ENCODE measurements at regions not wholly inside any gene's neighbourhood (a gene's known extent, or its start where the extent isn't known, plus 50 kb on each side); places are given as distances from the start of the nearest gene placed in this dataset.
A peak's percentile ranks its signal among the peaks of the same experiment; 100 is the strongest.

GRCh38 chr3:105987809-105988208 lies 119.0 kb upstream of the CBLB start:
- TF ChIP-seq CTCF (IDR thresholded peaks at IDR 0.05; ENCODE audit: insufficient read depth, low read depth, low read length): no peak
- H3K4me3 ChIP-seq (ENCODE audit: low read depth, low read length): no peak overlapping the region
- no peak for DNase-seq (ENCODE audit: low read depth)

- DNase-seq (ENCODE audit: low read depth): no peak
- no peak overlapping the region for H3K4me3 ChIP-seq (ENCODE audit: low read depth, low read length)
- no peak for TF ChIP-seq CTCF (IDR thresholded peaks at IDR 0.05; ENCODE audit: insufficient read depth, low read depth, low read length)
Observed at GRCh38 chr3:105988540-105989212, 119.9 kb upstream of the CBLB start.

GRCh38 chr3:105996781-105997180 lies 128.0 kb upstream of the CBLB start:
- no peak for DNase-seq (ENCODE audit: low read depth)
- H3K4me3 ChIP-seq (ENCODE audit: low read depth, low read length): no peak overlapping the region
- TF ChIP-seq CTCF (IDR thresholded peaks at IDR 0.05; ENCODE audit: insufficient read depth, low read depth, low read length): no peak

GRCh38 chr3:105997466-105997799 lies 128.6 kb upstream of the CBLB start:
- TF ChIP-seq CTCF (IDR thresholded peaks at IDR 0.05; ENCODE audit: insufficient read depth, low read depth, low read length): no peak
- no peak overlapping the region for H3K4me3 ChIP-seq (ENCODE audit: low read depth, low read length)
- no peak for DNase-seq (ENCODE audit: low read depth)

GRCh38 chr3:105997800-105998526 lies 129.2 kb upstream of the CBLB start:
- peak; percentile 95 for DNase-seq (ENCODE audit: low read depth)

GRCh38 chr3:105999856-106000255 lies 131.0 kb upstream of the CBLB start:
- DNase-seq (ENCODE audit: low read depth): no peak
- no peak for TF ChIP-seq CTCF (IDR thresholded peaks at IDR 0.05; ENCODE audit: insufficient read depth, low read depth, low read length)
- no peak overlapping the region for H3K4me3 ChIP-seq (ENCODE audit: low read depth, low read length)

More at GRCh38 chr3:105997800-105998526, 129.2 kb upstream of the CBLB start:
- no peak for TF ChIP-seq CTCF (IDR thresholded peaks at IDR 0.05; ENCODE audit: insufficient read depth, low read depth, low read length)
- H3K4me3 ChIP-seq (ENCODE audit: low read depth, low read length): peak overlapping the region; percentile 34
